ENCODE measurements at regions not wholly inside any gene's neighbourhood (a gene's known extent, or its start where the extent isn't known, plus 50 kb on each side); places are given as distances from the start of the nearest gene placed in this dataset.

- TF ChIP-seq CTCF (IDR thresholded peaks at IDR 0.05), result no peak
- TF ChIP-seq EZH2 (IDR thresholded peaks at IDR 0.05; ENCODE audit: borderline replicate concordance, insufficient read depth, low read depth, low read length, poor library complexity, severe bottlenecking), result no peak
These were observed 204.8 kb upstream of the ZPLD1 start for GRCh38 chr3:102230057-102230456.

All from B cell (primary cell).